ENCODE measurements at regions not wholly inside any gene's neighbourhood (a gene's known extent, or its start where the extent isn't known, plus 50 kb on each side); places are given as distances from the start of the nearest gene placed in this dataset.

DNA sequence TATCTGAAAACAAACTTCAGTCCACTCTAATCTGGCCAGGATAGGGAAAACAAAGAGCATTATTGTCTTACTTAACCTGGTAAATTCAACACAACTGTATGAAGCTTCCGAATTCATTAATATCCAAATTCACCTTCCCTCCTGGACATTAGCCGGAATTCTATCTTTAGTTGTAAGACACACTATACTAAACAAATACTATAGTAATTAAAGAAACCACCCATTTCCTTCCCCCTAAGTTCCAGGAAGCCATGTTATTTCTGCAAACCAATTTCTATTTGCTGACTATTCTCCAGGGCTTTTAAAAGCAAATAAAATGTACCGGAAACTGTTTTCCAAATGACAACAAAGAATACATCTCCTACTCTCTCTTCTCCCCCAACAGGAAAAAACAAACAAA lies 122.7 kb upstream of the MDM1 start:
- Mint-ChIP-seq H3K36me3 (ENCODE audit: low read depth) (peaks cover 18% of the 10 kb centered on the region), H3K9me3 (peaks cover 13% of the 10 kb centered on the region), H3K4me1 (peaks cover 69% of the 10 kb centered on the region), H3K27me3 (no peaks in the 10 kb centered on the region), H3K27ac (peak overlapping the region; percentile 61), H3K4me3 (no peak overlapping the region)
- ChIA-PET POLR2A (no interaction called here), CTCF (interaction anchor here (1.1 to 1.6 kb wide), 2 partner anchors 22 to 81 kb away, joined by 3 to 4 read pairs; no protein-coding TSS in a partner anchor)
- DNase-seq = no peak

GRCh38 chr12:68455691-68456345 lies 123.7 kb upstream of the MDM1 start:
- H3K27me3 Mint-ChIP-seq = no peaks in the 10 kb centered on the region
- ChIA-PET POLR2A (no interaction called here), CTCF (no interaction called here)

DNA sequence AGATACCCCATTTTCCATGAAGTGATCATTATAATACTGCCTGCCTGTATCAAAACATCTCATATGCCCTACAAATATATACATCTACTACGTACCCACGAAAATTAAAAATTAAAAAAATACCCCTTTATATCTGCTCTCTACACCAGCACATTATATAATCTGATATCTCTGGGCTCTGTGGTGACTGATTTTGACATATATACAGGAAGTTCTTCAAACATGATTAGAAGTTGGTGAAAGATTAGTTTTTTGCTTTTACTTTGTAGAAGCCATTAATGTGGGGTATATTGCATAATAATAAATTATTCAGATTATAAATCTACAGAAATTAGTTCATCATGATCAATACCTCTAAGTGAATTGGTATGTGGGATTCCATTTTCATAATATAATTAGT lies 126.7 kb upstream of the MDM1 start:
- Mint-ChIP-seq H3K4me1 (peaks cover 48% of the 10 kb centered on the region), H3K27ac (no peak overlapping the region), H3K36me3 (ENCODE audit: low read depth) (peaks cover 21% of the 10 kb centered on the region), H3K9me3 (peaks cover 13% of the 10 kb centered on the region), H3K27me3 (no peaks in the 10 kb centered on the region), H3K4me3 (no peak overlapping the region)
- CTCF ChIA-PET = no interaction called here
- POLR2A ChIA-PET = no interaction called here
- DNase-seq = no peak

More at GRCh38 chr12:68455691-68456345, 123.7 kb upstream of the MDM1 start:
- peak; percentile 27 for DNase-seq
- H3K9me3 Mint-ChIP-seq = peaks cover 13% of the 10 kb centered on the region
- H3K4me3 Mint-ChIP-seq = peak overlapping the region; percentile 1
- H3K36me3 Mint-ChIP-seq (ENCODE audit: low read depth) = peaks cover 18% of the 10 kb centered on the region
- peaks cover 62% of the 10 kb centered on the region for H3K4me1 Mint-ChIP-seq
- peak overlapping the region; percentile 61 for H3K27ac Mint-ChIP-seq

- CTCF ChIA-PET = no interaction called here
- Mint-ChIP-seq H3K9me3 (peaks cover 13% of the 10 kb centered on the region), H3K27me3 (no peaks in the 10 kb centered on the region), H3K27ac (no peak overlapping the region), H3K4me1 (peaks cover 36% of the 10 kb centered on the region), H3K36me3 (ENCODE audit: low read depth) (peaks cover 17% of the 10 kb centered on the region), H3K4me3 (no peak overlapping the region)
- POLR2A ChIA-PET = no interaction called here
- DNase-seq = no peak
Measured at GRCh38 chr12:68460236-68460635, 128.1 kb upstream of the MDM1 start.

- H3K27me3 Mint-ChIP-seq = no peaks in the 10 kb centered on the region
- peaks cover 7% of the 10 kb centered on the region for H3K36me3 Mint-ChIP-seq (ENCODE audit: low read depth)
- POLR2A ChIA-PET = interaction anchor here (1.7 kb wide), 1 partner anchor 96 kb away, joined by 3 read pairs; no protein-coding TSS in a partner anchor
- H3K4me3 Mint-ChIP-seq = no peak overlapping the region
- CTCF ChIA-PET = interaction anchor here (1.4 kb wide), 1 partner anchor 33 kb away, joined by 3 read pairs; no protein-coding TSS in a partner anchor
- no peak for DNase-seq
- peaks cover 23% of the 10 kb centered on the region for H3K4me1 Mint-ChIP-seq
- H3K9me3 Mint-ChIP-seq = peaks cover 5% of the 10 kb centered on the region
- H3K27ac Mint-ChIP-seq = no peak overlapping the region
Measured at GRCh38 chr12:68461645-68462044, 129.5 kb upstream of the MDM1 start.

DNA sequence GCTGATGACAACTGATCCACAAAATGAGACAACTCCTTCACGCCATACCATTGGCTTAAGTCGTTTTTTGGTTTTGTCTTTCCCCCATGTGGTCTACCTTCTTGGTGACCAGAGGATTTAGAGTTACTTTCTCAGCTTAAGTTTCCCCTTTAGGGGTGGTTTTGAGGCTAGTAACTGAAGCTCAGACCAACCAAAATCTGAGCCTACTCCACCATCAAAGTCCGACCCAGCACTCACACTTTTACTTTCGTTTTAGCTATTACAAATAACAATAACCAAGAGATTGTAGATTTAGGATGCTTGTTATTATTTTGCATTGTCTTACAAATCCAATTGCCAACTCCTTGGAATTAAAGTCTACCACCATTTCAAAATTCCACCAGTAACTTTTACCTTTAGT lies 130.6 kb upstream of the MDM1 start:
- H3K9me3 Mint-ChIP-seq = no peaks in the 10 kb centered on the region
- ChIA-PET POLR2A (interaction anchor here (0.5 to 1.7 kb wide), 3 partner anchors 74 to 178 kb away, joined by 3 to 4 read pairs (median 3); no protein-coding TSS in a partner anchor), CTCF (interaction anchor here (1.0 to 1.4 kb wide), 4 partner anchors 10 to 192 kb away, joined by 3 to 7 read pairs (median 4); no protein-coding TSS in a partner anchor)
- no peaks in the 10 kb centered on the region for H3K27me3 Mint-ChIP-seq
- H3K4me1 Mint-ChIP-seq = peaks cover 18% of the 10 kb centered on the region
- peak overlapping the region; percentile 74 for H3K4me3 Mint-ChIP-seq
- peak; percentile 42 for DNase-seq
- H3K36me3 Mint-ChIP-seq (ENCODE audit: low read depth) = peaks cover 3% of the 10 kb centered on the region
- peak overlapping the region; percentile 91 for H3K27ac Mint-ChIP-seq

- POLR2A ChIA-PET = no interaction called here
- Mint-ChIP-seq H3K36me3 (ENCODE audit: low read depth) (peaks cover 3% of the 10 kb centered on the region), H3K4me3 (no peak overlapping the region), H3K4me1 (peaks cover 22% of the 10 kb centered on the region), H3K9me3 (no peaks in the 10 kb centered on the region), H3K27ac (no peak overlapping the region), H3K27me3 (no peaks in the 10 kb centered on the region)
- CTCF ChIA-PET = interaction anchor here (1.4 kb wide), 1 partner anchor 16 kb away, joined by 3 read pairs; no protein-coding TSS in a partner anchor
- DNase-seq = no peak
Measured at GRCh38 chr12:68465227-68465626, 133.1 kb upstream of the MDM1 start.

DNA sequence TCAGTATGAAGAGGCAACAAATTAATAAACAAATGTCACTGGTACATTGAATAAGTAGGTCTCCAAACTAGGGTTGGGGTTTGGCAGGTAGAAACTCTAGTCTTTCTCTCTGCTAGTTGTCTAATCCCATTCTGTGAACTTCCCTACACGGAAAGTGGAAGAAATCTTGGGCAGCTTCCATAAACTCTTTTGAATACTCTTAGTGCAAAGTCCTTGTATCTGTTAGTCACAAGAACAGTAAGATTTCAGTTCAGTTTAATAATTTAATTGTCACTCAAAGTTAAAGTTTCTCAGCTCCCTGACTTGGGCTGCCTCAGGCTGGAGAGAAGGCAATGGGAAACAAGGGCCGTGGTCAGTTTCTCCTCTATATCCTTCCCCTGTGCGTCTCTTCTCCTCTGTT lies 135.4 kb upstream of the MDM1 start:
- CTCF ChIA-PET = interaction anchor here (0.7 to 1.4 kb wide), 4 partner anchors 8 to 74 kb away, joined by 3 read pairs; no protein-coding TSS in a partner anchor
- Mint-ChIP-seq H3K9me3 (no peaks in the 10 kb centered on the region), H3K36me3 (ENCODE audit: low read depth) (peaks cover 3% of the 10 kb centered on the region), H3K4me1 (peaks cover 17% of the 10 kb centered on the region), H3K4me3 (no peak overlapping the region), H3K27me3 (no peaks in the 10 kb centered on the region), H3K27ac (no peak overlapping the region)
- POLR2A ChIA-PET = no interaction called here
- DNase-seq = no peak

DNA sequence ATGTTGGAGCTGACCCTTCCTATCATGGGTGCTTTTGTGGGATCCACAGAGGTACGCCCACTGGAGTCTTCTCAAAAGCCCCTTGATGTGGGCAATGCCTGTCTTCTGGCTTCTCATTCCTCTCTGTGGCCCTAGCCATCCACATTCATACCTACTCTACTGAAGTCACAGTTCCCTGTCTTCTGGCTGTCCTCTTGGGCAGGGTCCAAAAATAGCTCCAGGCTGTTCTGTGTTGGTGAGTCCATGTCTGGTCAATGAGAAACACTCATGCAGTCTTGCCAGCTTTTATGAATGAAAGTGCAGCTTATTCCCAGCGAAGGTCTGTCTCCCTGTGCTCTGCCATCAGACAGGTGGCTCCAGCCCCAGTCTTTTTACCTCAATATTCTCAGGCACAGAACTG lies 135.9 kb upstream of the MDM1 start:
- Mint-ChIP-seq H3K9me3 (no peaks in the 10 kb centered on the region), H3K4me3 (no peak overlapping the region), H3K27me3 (no peaks in the 10 kb centered on the region), H3K27ac (no peak overlapping the region), H3K36me3 (ENCODE audit: low read depth) (no peaks in the 10 kb centered on the region), H3K4me1 (peaks cover 12% of the 10 kb centered on the region)
- DNase-seq = no peak
- POLR2A ChIA-PET = no interaction called here
- CTCF ChIA-PET = interaction anchor here (0.7 to 1.2 kb wide), 2 partner anchors 30 to 74 kb away, joined by 3 read pairs; no protein-coding TSS in a partner anchor

DNA sequence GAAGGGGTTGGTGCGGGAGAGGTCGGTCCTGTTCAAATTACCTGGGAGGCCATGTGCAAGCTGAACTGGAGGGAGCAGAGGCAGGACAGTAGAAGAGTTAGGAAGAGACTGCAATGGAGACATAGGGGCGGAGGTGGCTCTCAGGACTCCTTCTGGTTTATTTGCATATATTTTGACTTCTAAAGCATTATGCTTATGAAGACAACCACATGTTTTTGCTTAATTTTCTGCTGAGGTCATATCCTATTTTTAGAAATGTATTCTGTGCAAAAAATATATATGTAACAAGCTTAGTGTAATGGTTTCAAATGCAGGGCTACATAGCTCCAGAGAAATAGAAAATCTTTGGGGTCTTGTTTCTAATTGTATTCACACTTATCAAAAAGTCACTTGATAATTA lies 137.0 kb upstream of the MDM1 start:
- H3K9me3 Mint-ChIP-seq = no peaks in the 10 kb centered on the region
- ChIA-PET CTCF (no interaction called here), POLR2A (no interaction called here)

GRCh38 chr12:68470664-68471328 lies 138.6 kb upstream of the MDM1 start:
- no peaks in the 10 kb centered on the region for H3K27me3 Mint-ChIP-seq
- POLR2A ChIA-PET = no interaction called here

More for the DNA sequence above, 137.0 kb upstream of the MDM1 start:
- H3K27me3 Mint-ChIP-seq = no peaks in the 10 kb centered on the region
- no peak overlapping the region for H3K4me3 Mint-ChIP-seq
- peaks cover 5% of the 10 kb centered on the region for H3K4me1 Mint-ChIP-seq
- H3K36me3 Mint-ChIP-seq (ENCODE audit: low read depth) = no peaks in the 10 kb centered on the region
- no peak overlapping the region for H3K27ac Mint-ChIP-seq
- DNase-seq = no peak

GRCh38 chr12:68474467-68475204 lies 136.1 kb upstream of the RAP1B start:
- no peak overlapping the region for H3K27ac Mint-ChIP-seq
- POLR2A ChIA-PET = no interaction called here

More at GRCh38 chr12:68470664-68471328, 138.6 kb upstream of the MDM1 start:
- H3K4me1 Mint-ChIP-seq = peaks cover 4% of the 10 kb centered on the region
- no peaks in the 10 kb centered on the region for H3K9me3 Mint-ChIP-seq
- H3K4me3 Mint-ChIP-seq = no peak overlapping the region
- H3K27ac Mint-ChIP-seq = no peak overlapping the region
- CTCF ChIA-PET = no interaction called here
- no peak for DNase-seq
- H3K36me3 Mint-ChIP-seq (ENCODE audit: low read depth) = no peaks in the 10 kb centered on the region

GRCh38 chr12:68476794-68477193 lies 133.9 kb upstream of the RAP1B start:
- Mint-ChIP-seq H3K27me3 (no peaks in the 10 kb centered on the region), H3K4me1 (peaks cover 28% of the 10 kb centered on the region), H3K27ac (no peak overlapping the region), H3K9me3 (peaks cover 11% of the 10 kb centered on the region), H3K4me3 (no peak overlapping the region), H3K36me3 (ENCODE audit: low read depth) (peaks cover 20% of the 10 kb centered on the region)
- ChIA-PET POLR2A (no interaction called here), CTCF (interaction anchor here (0.6 to 1.4 kb wide), 2 partner anchors 10 to 102 kb away, joined by 3 read pairs; no protein-coding TSS in a partner anchor)
- no peak for DNase-seq

More at GRCh38 chr12:68474467-68475204, 136.1 kb upstream of the RAP1B start:
- DNase-seq = no peak
- Mint-ChIP-seq H3K4me3 (no peak overlapping the region), H3K4me1 (peaks cover 13% of the 10 kb centered on the region), H3K36me3 (ENCODE audit: low read depth) (peaks cover 9% of the 10 kb centered on the region), H3K9me3 (peaks cover 4% of the 10 kb centered on the region), H3K27me3 (no peaks in the 10 kb centered on the region)
- CTCF ChIA-PET = interaction anchor here (0.9 to 1.7 kb wide), 5 partner anchors 8 to 98 kb away, joined by 3 to 5 read pairs (median 3); no protein-coding TSS in a partner anchor
